Sigmoid colon (tissue), 4 donors: ENCODE measurements at regions not wholly inside any gene's neighbourhood (a gene's known extent, or its start where the extent isn't known, plus 50 kb on each side); places are given as distances from the start of the nearest gene placed in this dataset.

Experiments used
- EP300 ChIP-seq, 4 donors: sonication (generic); formaldehyde crosslinking; IDR thresholded peaks; one replicate each; pipeline ENCODE4 v1.6.1; 2017; ENCODE audit warnings: antibody characterized with exemption in 4 of 4
- POLR2A ChIP-seq, 2 donors: fragments of 450-650 bp; IDR thresholded peaks; one replicate each; pipeline ENCODE4 v1.6.1; 2016; ENCODE audit warnings: antibody characterized with exemption in 2 of 2, mild to moderate bottlenecking in 2 of 2, moderate library complexity in 2 of 2
- POLR2AphosphoS5 ChIP-seq, 4 donors: sonication (generic); formaldehyde crosslinking; IDR thresholded peaks; one replicate each; pipeline ENCODE4 v1.6.1; 2017; ENCODE audit warnings: antibody characterized with exemption in 4 of 4
- TF ChIP-seq, protein P1 (sequence below), 4 experiments: fragments of 450-650 bp in 3 of 4; fragments of 200-600 bp in 1 of 4; IDR thresholded peaks; one replicate each; pipeline ENCODE4 v1.5.1; 2016 to 2019; ENCODE audit warnings: antibody characterized with exemption in 4 of 4, mild to moderate bottlenecking in 3 of 4, moderate library complexity in 2 of 4

DNA sequence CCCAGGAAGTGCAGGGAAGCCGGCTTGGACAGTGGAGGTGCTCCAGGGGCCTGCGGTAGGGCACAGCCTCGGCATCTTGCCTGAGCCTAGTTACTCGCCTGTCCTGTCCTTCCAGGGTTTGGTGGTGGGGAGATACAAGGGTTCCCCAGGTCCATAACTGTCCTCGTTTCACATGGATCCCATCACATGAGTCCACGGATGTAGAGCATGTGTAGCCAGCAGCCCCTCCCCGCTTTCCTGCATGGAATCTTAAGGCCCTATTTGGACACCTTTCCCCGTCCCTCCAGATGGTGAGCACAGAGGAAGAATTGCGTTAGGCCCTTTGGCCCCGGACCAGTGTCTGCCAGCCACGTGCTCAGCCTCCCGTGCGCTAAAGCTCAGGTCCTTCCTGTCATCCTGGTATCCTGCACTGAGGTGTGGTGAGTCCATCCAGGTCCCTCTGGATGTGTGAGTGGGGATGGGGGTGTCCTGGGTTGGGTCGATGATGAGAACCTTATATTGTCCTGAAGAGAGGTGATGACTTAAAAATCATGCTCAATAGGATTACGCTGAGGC is 230.4 kb downstream of the SNRPN start:
- TF ChIP-seq, protein P1, sequence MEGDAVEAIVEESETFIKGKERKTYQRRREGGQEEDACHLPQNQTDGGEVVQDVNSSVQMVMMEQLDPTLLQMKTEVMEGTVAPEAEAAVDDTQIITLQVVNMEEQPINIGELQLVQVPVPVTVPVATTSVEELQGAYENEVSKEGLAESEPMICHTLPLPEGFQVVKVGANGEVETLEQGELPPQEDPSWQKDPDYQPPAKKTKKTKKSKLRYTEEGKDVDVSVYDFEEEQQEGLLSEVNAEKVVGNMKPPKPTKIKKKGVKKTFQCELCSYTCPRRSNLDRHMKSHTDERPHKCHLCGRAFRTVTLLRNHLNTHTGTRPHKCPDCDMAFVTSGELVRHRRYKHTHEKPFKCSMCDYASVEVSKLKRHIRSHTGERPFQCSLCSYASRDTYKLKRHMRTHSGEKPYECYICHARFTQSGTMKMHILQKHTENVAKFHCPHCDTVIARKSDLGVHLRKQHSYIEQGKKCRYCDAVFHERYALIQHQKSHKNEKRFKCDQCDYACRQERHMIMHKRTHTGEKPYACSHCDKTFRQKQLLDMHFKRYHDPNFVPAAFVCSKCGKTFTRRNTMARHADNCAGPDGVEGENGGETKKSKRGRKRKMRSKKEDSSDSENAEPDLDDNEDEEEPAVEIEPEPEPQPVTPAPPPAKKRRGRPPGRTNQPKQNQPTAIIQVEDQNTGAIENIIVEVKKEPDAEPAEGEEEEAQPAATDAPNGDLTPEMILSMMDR (IDR thresholded peaks at IDR 0.05): no peak
- TF ChIP-seq POLR2A (IDR thresholded peaks at IDR 0.05) (no peak), EP300 (IDR thresholded peaks at IDR 0.05) (no peak), POLR2AphosphoS5 (IDR thresholded peaks at IDR 0.05) (no peak)
